GM18909 (cell line): ENCODE measurements at regions not wholly inside any gene's neighbourhood (a gene's known extent, or its start where the extent isn't known, plus 50 kb on each side); places are given as distances from the start of the nearest gene placed in this dataset.

Experiments
- ATAC-seq: cut with Tn5 transposase; IDR thresholded peaks from one replicate; pipeline ENCODE4 v1.9.1; 2021; ENCODE audit warnings: mild to moderate bottlenecking; ENCODE audit not compliant: unreplicated experiment, poor library complexity

DNA sequence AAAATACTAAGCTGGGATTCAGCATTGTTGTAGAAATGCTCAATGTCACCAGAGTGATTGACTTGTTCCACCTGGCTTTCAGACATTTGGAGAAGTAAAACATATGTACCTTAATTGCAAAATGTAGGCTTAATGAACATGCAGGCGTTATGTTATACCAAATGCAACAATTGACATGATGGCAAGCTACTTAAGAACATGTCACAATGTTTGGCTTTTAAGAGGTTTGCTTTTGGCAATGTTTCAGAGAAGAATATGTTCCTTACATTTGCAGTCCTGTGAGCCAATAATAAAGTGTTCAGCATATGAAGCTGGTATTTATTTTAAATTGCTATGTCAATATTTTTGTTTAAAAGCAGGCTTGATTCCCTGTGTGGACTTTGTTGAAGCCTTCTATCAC is 111.7 kb upstream of the NUDT12 start:
- ATAC-seq: no peak

DNA sequence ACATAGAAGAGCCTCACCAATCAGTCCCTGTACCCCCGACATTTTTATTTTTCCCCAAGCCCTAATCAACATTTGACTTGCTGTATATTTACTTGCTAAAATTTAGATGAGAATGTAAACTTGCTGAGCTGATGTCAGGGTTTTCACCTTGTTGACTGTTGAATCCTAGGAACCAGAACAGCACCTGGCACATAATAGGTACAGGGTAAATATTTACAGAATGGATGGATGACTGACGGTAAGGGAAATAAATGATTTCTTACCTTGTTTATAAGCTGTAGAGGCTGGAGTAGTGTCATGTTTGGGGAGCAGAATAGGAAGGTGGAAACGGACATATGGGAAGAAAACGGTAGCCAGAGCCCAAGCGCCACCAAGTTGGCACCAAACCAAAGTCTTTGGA is 107.0 kb upstream of the NUDT12 start:
- ATAC-seq: no peak

DNA sequence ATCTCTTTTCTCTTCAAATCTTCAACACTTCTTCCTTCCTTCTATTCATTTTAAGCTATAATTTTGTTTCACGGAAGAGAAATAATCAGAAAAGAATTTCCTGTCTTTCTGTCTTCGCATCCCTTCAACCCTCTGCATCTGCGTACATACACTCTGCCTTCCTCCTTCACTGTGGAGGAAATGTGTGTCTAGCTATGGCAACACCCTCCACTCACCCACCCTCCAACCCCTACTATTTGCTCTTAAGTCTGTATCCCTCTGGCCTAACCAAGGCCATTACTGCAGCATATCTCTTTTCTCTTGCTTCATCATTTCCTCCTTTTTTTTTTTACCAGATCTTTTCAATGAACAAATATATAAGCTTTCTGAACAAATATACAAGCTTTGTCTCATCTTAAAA is 105.7 kb upstream of the NUDT12 start:
- no peak for ATAC-seq

DNA sequence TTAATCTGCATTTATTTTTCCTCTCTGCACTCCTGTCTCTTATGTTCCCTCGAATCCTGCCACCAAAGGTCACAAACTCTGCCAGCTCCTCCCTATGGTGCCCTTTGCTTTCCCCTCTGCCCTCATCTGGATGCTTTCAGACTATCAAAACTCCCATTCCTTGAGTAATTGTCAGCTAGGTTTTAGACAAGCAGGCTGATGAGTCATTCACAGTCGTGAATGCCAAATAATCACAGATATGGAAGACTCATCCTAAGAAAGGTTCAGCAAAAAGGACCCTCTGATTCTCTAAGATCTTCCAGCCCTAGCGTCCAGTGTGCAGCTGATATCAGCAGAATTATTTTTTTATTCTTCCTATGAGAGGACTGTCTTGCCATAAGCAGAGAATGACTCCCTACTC is 104.5 kb upstream of the NUDT12 start:
- ATAC-seq: no peak

DNA sequence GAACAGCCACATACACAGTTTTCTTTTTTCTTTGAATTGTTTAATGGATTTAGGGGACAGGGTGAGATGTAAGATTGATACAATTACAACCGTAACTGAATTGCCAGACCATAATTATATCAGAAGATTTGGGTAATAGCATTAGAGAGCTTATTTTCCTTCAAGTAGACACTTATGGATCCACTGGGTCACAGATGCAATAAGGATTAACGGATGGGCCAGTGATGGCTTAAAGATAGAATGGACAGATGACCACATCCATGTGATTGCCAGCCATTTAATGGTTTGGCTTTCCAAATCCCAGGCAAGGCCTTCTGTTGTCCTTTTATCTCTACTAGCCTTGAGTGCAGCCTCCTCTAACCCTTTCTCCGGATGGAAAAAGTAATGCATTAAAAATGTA is 94.7 kb upstream of the NUDT12 start:
- no peak for ATAC-seq

DNA sequence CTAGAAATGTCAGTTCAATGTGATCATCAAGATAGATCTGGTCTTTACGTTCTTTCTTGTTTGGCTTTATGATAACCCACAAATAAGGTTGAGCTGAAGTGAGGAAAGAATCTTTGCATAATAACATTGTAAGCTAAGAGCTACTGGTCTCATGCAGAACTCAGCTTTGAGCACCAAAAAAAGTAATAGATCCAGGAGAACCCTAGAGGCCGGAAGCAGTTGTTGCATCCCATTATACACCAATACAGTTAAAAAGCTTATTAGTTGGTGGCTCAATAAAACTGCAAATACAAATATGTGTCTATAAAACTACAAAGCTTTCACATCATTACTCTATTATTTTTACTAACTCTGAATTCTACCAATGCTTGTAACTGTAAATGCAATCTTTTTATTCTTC is 85.5 kb upstream of the NUDT12 start:
- ATAC-seq: no peak

DNA sequence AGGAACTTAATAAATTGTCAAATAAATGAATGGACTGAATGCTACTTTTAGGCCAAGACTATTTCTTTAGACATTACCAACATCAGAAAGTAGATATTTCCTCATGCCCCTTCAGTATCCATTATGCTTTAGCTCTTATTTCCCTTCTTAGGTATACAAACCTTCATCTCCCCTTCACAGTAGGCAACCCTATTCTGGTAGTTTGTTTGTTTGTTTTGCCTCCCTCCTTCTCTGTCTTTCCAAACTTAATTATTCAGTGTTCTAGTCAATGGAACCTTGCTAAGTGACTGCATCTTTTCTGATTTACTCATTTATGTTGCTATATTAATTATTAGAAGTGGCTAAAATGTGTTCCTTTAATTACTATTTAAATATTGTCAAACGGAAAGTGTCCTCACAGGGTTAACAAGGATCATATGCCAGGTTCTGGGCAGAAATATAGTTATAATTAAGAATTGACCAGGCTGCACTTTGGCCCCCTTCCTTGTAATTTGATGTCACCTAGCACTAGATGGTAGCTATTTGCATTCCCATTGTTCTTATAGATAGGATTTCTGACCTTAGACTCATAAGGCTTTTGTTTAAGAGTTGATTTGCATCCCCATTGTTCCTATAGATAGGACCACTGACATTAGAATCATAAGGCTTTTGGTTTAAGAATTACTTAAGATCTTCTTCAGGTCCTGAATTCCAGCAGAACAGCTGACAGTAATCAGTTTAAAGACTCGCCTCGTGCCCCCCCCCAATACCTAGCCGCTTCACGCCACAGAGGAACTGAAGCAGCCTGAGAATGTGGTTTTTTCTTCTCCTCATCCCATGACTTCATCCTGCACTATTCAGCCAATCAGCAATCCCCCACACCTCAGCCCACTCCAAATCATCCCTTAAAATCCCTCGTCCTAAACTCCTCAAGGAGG is 84.4 kb upstream of the NUDT12 start:
- ATAC-seq: no peak

DNA sequence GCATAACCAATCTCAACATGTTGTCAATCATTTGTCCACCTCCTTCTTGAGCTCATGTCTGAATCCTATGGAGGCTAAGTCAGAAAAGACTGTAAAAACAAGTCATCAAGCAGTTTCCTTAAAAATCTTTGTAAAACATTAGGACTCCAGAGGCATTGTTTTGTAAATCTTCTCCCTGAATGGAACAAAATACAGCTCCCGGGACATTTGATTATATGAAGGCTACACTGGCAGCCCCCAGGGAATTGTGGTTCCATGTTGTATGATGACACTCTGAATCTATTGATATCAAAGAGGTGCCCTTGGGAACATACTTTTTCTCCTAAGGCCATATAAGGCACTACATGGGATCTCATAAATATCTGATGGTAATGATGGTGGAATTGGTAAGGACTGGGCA is 83.2 kb upstream of the NUDT12 start:
- ATAC-seq: no peak

DNA sequence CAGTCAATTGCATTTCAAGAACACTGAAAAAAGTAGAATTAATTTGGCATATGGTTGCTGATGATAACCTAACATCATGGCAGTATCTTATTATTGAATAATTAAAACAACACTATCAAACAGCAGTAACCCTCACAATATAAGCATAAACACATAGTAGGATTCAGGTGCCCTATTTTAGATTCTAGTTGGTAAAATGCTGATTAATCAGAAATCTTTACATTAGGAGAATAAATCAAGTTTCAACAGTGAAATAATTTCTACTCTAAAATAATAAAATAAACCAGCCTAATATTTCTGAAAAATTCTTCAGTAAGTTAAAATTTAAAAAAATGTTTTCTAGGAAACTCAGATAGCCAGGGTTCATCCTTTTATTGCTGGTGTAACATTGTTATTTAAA is 76.4 kb upstream of the NUDT12 start:
- ATAC-seq: no peak

DNA sequence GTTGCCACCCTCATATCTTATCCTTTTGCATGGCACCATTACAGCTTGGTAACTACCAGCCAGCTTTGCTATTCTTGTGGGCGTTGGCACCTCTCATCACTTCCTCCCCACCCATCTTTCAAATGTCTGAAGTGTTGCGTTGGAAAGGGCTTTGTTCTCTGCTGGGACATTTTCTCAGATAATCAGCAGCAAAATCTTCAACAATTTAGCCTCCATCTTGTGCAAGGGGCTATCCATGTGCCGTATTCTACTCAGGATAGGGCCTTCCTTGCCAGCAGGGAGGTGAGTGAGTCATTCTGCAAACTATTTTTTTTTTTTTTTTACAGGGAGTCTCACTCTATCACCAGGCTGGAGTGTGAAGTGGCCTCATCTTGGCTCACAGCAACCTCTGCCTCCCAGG is 62.1 kb upstream of the NUDT12 start:
- ATAC-seq: no peak

DNA sequence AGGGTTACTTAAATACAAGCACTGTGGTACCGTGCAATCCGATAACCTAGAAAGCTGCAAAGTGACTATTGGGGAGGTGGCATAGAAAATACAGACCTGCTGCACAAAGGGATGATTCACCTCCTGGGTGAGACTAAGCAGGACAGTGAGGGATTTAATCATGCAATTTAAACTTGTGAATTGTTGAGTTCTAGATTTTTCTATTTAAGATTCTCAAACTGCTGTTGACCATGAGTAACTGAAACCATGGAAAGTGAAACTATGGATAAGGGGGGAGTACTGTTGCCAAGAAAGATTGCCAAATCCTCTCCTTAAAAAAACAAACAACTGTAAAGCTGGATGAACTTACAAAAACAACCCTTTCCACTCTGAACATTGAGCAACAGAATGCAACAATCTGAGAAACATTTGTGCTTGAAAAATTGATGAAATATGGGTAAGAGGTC is 61.5 kb upstream of the NUDT12 start:
- no peak for ATAC-seq

DNA sequence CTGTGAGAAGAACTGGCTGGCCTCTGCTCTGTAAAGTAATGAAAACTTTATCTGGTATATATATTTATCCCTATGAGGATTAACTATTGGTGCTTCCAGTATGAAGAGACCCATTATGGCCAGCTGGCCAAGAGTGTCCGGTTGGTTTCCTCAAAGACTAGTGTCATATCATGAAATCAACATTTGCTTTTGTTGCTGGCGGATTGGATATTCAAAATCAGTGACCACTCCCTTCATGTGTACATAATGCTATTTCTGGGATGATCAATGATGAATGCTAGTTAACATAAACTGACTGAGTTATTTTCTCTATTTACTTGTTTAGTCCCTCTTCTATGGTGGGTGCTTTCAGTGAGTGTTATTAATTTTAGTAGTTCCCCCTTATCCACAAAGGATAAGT is 60.8 kb upstream of the NUDT12 start:
- no peak for ATAC-seq

DNA sequence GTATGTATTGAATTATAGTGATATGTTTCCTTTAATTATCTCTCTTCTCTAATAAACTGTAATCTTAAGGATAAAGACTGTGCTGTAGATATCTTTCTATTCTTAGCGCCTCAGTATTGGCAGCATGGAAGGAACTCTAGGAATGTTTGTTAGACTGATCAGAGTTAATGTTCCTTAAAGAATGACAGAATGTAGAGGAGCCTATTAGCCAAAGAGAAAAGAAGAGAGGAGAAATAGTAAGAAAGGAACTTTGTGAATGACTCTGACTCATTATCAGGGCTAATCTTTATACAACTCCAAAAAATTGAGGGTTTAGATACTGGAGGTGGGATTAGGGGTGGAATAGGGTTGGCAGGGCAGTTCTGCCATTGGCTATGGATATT is 59.0 kb upstream of the NUDT12 start:
- no peak for ATAC-seq

DNA sequence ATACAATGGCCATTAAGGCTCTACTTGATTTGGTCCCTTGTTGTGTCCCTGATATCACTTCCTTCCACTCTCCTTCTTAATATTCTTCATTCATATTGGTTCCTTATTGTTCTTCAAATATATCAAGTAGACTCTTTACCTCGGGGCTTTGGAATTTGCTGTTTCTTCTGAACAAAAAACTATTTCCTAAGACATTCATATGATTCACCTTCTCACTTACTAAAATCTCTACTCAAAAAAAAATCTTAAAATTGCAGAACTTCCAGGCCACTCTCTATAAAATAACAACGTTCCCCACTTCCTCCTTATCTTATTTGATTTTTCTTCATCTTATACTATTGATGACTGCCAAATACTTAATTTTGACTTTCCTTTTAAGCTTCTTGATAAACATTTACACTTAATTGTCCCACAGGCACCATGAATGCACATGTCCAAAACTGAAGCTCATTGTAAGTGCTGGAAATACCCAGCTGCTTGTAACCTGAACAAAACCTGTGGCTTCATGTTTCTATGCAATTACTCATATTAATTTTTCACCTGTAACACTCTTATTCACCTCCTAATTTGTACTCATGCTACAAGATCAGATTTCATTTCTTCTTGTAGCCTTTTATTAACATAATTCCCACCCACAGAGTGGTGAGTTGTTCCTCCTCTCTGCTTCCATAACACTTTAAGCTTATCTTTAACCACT is 58.4 kb upstream of the NUDT12 start:
- ATAC-seq: no peak

DNA sequence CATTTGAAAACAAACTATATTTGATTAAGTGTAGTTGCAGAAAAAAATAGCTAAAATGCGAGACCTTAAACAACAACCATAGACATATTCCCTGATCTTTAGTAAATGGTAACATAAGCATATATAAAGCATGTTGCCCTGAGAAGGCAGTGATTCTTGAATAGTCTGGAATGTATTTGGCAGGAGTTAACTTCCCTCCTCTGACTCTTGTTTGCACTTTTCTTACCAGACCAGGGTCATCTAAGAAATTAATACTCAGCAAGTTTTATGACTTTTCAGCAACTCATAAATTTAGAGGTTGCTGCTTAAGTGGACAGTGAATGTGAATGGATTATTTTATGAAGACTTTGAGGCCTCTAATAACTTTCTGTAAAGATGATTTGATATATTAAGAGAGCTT is 55.3 kb upstream of the NUDT12 start:
- ATAC-seq: no peak

DNA sequence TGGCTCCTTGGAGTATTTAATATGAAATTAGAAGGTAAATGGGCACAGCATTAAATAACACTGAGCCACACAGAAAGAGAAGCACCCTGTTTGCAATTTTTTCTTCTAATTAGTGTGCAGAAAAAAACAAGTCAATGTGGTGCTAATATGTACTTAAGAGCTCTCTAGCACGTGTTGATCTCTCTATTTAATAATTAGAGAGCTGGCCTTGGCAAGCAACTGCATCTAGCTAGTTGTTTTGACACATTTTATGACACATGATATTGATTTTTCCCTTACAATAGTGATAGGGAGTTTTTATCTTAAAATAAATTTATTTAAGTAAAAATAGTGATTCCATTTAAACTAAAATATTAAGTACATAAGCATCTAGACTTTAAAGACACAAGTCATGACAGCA is 54.5 kb upstream of the NUDT12 start:
- no peak for ATAC-seq

DNA sequence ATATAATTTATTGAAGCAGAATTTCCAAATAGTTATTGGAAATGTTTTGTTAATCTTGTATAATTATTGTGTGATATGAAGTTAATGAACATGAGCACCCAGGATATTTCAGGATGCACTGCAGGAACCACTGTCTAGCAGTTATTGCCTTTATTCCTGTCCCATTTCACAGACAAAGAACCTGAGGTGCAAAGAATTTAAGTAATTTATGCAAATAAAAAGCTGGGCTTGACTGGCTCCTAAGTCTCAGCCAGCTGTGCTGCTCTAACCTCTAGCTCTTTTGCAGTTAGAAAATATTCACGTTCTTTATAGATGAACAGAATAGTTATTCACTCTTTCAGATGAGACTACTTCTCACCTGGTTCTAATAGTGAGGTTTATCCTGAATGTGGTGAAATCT is 50.0 kb upstream of the NUDT12 start:
- ATAC-seq: no peak
